GM12878 (cell line): ENCODE measurements at regions not wholly inside any gene's neighbourhood (a gene's known extent, or its start where the extent isn't known, plus 50 kb on each side); places are given as distances from the start of the nearest gene placed in this dataset.

Experiments
- ATAC-seq: fragments of 200-7000 bp; cut with Tn5 transposase; 3 replicates; pipeline ENCODE4 v1.9.1; 2020; ENCODE audit warnings: mild to moderate bottlenecking, moderate library complexity
- BruUV-seq: library from RNA; stranded (reverse); fragments of 400-500 nt; replicated peaks from 2 replicates; lab custom pipeline; 2021; lab: Mats Ljungman, UMichigan
- CTCF ChIA-PET: fragments of 300-600 bp; sonication (Branson Sonifier 250); formaldehyde crosslinking; extraction: SDS; loops from one replicate; lab custom pipeline; 2021; ENCODE audit warnings: inconsistent platforms; lab: Yijun Ruan, JAX
- POLR2A ChIA-PET: fragments of 350-600 bp; formaldehyde crosslinking; extraction: SDS; loops from one replicate; lab custom pipeline; 2021; ENCODE audit warnings: inconsistent platforms; lab: Charles Lee
- RAD21 ChIA-PET: fragments of 300-600 bp; sonication (Branson Sonifier 250); formaldehyde crosslinking; loops from one replicate; lab custom pipeline; 2023; ENCODE audit warnings: antibody characterized with exemption; ENCODE audit not compliant: unreplicated experiment; lab: Charles Lee
- SMC1A ChIA-PET: fragments of 300-600 bp; sonication (Branson Sonifier 250); formaldehyde crosslinking; loops from one replicate; lab custom pipeline; 2023; ENCODE audit not compliant: unreplicated experiment, uncharacterized antibody; lab: Charles Lee
- DNase-seq: peaks from one replicate; pipeline ENCODE4 v3.0.0-alpha.2; 2011; ENCODE audit warnings: low read depth, low spot score
- FAIRE-seq: peaks from 3 replicates; lab custom pipeline; 2011; peaks lifted over from hg19 to GRCh38; lab: Jason Lieb, UNC
- H2AFZ ChIP-seq: 2 replicates; pipeline ENCODE4 v1.6.0; 2011; ENCODE audit warnings: low read depth, low read length, control low read depth; ENCODE audit not compliant: control insufficient read depth
- H3K27ac ChIP-seq: 2 replicates; pipeline ENCODE4 v1.5.1; 2011; ENCODE audit warnings: control low read depth; ENCODE audit not compliant: control insufficient read depth, insufficient read depth
- H3K27me3 ChIP-seq, 2 experiments: replicated peaks in 1 of 2; 2 replicates each; pipeline versions ENCODE4 v1.6.0 to v1.6.1; 2011; ENCODE audit warnings: low read length in 1 of 2; ENCODE audit not compliant: control insufficient read depth in 2 of 2, insufficient read depth in 2 of 2
- H3K36me3 ChIP-seq, 2 experiments: 2 replicates each; pipeline ENCODE4 v1.5.1; 2011; ENCODE audit warnings: low read length in 1 of 2; ENCODE audit not compliant: control insufficient read depth in 2 of 2, insufficient read depth in 2 of 2
- H3K4me1 ChIP-seq: 2 replicates; pipeline ENCODE4 v1.6.1; 2011; ENCODE audit warnings: mild to moderate bottlenecking, low read length, moderate library complexity, mixed read lengths; ENCODE audit not compliant: control insufficient read depth, insufficient read depth
- H3K4me2 ChIP-seq: 2 replicates; pipeline ENCODE4 v1.6.0; 2011; ENCODE audit warnings: control low read depth; ENCODE audit not compliant: control insufficient read depth, insufficient read depth
- H3K4me3 ChIP-seq: fragments of 200-600 bp; sonication (generic); 2 replicates; pipeline ENCODE4 v1.5.1; 2016
- H3K79me2 ChIP-seq: 2 replicates; pipeline ENCODE4 v1.6.0; 2011; ENCODE audit warnings: low read length; ENCODE audit not compliant: control insufficient read depth, insufficient read depth
- H3K9ac ChIP-seq: 2 replicates; pipeline ENCODE4 v1.8.0; 2011; ENCODE audit warnings: low read length, control low read depth, mixed read lengths; ENCODE audit not compliant: control insufficient read depth, insufficient read depth
- H3K9me3 ChIP-seq: replicated peaks from 3 replicates; pipeline ENCODE4 v1.5.1; 2011; ENCODE audit warnings: mild to moderate bottlenecking, low read length; ENCODE audit not compliant: control insufficient read depth, insufficient read depth
- H4K20me1 ChIP-seq: 2 replicates; pipeline ENCODE4 v1.6.0; 2011; ENCODE audit not compliant: control insufficient read depth, insufficient read depth
- BHLHE40 ChIP-seq, 2 experiments: fragments of 450-650 bp in 1 of 2; IDR thresholded peaks; 2 replicates each; pipeline ENCODE4 v1.6.1; 2011 to 2017; ENCODE audit warnings: low read depth in 2 of 2, borderline replicate concordance in 1 of 2, improper control_type of control experiment in 1 of 2, low read length in 1 of 2, mild to moderate bottlenecking in 1 of 2
- BRCA1 ChIP-seq: IDR thresholded peaks from 2 replicates; pipeline ENCODE4 v1.6.1; 2011; ENCODE audit warnings: low read depth, low read length, improper control_type of control experiment
- CHD4 ChIP-seq: fragments of 200-600 bp; sonication (generic); IDR thresholded peaks from 2 replicates; pipeline ENCODE4 v1.6.1; 2016; ENCODE audit warnings: mild to moderate bottlenecking
- CUX1 ChIP-seq: IDR thresholded peaks from 2 replicates; pipeline ENCODE4 v1.6.1; 2012; ENCODE audit warnings: improper control_type of control experiment, low read depth, low read length; ENCODE audit not compliant: insufficient replicate concordance
- HCFC1 ChIP-seq: fragments of 150-350 bp; IDR thresholded peaks from 2 replicates; pipeline ENCODE4 v1.6.1; 2014; ENCODE audit warnings: low read length
- RAD51 ChIP-seq: fragments of 450-650 bp; IDR thresholded peaks from 2 replicates; pipeline ENCODE4 v1.6.1; 2016; ENCODE audit warnings: moderate library complexity, mild to moderate bottlenecking, inconsistent platforms
- SMC3 ChIP-seq: IDR thresholded peaks from 2 replicates; pipeline ENCODE4 v1.6.1; 2011; ENCODE audit warnings: low read length, improper control_type of control experiment, borderline replicate concordance
- SUZ12 ChIP-seq: fragments of 200-600 bp; sonication (generic); IDR thresholded peaks from one replicate; pipeline ENCODE4 v1.6.1; 2018; ENCODE audit warnings: antibody characterized with exemption, mild to moderate bottlenecking; ENCODE audit not compliant: unreplicated experiment
- TBL1XR1 ChIP-seq: IDR thresholded peaks from 2 replicates; pipeline ENCODE4 v1.6.1; 2012; ENCODE audit warnings: low read depth, low read length, improper control_type of control experiment
- in situ Hi-C: fragments of 300-500 bp; cut with MboI; formaldehyde crosslinking; loops from 9 replicates; pipeline ENCODE4 v1.14.3; 2018; ENCODE audit warnings: mixed read lengths
- intact Hi-C: fragments of 100-400 bp; cut with micrococcal nuclease; formaldehyde crosslinking; loops from one replicate; pipeline ENCODE4 v1.14.2; 2022; ENCODE audit not compliant: unreplicated experiment
- TF ChIP-seq, protein P1 (sequence below): IDR thresholded peaks from 2 replicates; pipeline ENCODE4 v1.6.1; 2012; ENCODE audit warnings: low read depth, low read length, improper control_type of control experiment
- TF ChIP-seq, protein P2 (sequence below): fragments of 450-650 bp; IDR thresholded peaks from 2 replicates; pipeline ENCODE4 v1.6.1; 2017; ENCODE audit warnings: low read depth, mild to moderate bottlenecking, moderate library complexity

DNA sequence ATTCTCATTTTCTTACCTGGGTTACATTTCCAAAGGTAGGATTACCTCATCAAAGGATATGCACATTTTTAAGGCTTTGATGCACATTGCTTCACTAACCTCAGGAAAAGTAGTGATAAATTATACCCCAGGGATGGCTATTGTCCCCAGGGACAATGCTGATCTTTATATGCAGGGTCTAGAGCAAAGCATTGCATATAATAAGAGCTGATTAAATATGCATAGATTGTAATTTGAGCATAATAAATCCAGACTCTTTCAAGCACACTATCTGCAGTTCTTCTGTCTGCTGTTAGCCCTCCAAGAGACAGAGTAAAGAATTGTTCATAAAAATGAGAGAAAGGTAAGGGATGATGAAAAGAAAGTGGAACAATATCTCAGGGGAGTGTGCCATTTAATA is 57.3 kb upstream of the SYT13 start:
- H3K27me3 ChIP-seq: peaks cover 0 to 6% of the 10 kb centered on the region in 2 experiments; a peak in 1 of 4 replicates
- CTCF ChIA-PET: interaction anchor here (1.5 kb wide), 1 partner anchor 10 kb away, joined by 6 read pairs; no protein-coding TSS in a partner anchor
- no peak overlapping the region for H3K27ac ChIP-seq
- no TSS peak for BruUV-seq
- POLR2A ChIA-PET: no interaction called here
- SMC1A ChIA-PET: interaction anchor here (1.5 kb wide), 1 partner anchor 311 kb away, joined by 5 read pairs; no protein-coding TSS in a partner anchor
- no peaks in the 10 kb centered on the region for H3K79me2 ChIP-seq
- H2AFZ ChIP-seq: no peak overlapping the region
- in situ Hi-C loops: loop anchor here (25.0 kb wide), 1 partner anchor 406 kb away; no protein-coding TSS in a partner anchor
- ATAC-seq (no peak), FAIRE-seq (no peak)
- H3K4me1 ChIP-seq: peaks cover 10% of the 10 kb centered on the region; the same call in 1 of the 2 replicates
- no peak overlapping the region for H3K9ac ChIP-seq
- TF ChIP-seq, protein P1, sequence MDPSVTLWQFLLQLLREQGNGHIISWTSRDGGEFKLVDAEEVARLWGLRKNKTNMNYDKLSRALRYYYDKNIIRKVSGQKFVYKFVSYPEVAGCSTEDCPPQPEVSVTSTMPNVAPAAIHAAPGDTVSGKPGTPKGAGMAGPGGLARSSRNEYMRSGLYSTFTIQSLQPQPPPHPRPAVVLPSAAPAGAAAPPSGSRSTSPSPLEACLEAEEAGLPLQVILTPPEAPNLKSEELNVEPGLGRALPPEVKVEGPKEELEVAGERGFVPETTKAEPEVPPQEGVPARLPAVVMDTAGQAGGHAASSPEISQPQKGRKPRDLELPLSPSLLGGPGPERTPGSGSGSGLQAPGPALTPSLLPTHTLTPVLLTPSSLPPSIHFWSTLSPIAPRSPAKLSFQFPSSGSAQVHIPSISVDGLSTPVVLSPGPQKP: no peak
- TF ChIP-seq HCFC1: no peak
- no peak for TF ChIP-seq TBL1XR1
- TF ChIP-seq SUZ12: no peak
- TF ChIP-seq BHLHE40 (IDR thresholded peaks at IDR 0.05; ENCODE audit: borderline replicate concordance in 1 of 2, low read depth in 2 of 2, low read length in 1 of 2): no peak
- TF ChIP-seq, protein P2, sequence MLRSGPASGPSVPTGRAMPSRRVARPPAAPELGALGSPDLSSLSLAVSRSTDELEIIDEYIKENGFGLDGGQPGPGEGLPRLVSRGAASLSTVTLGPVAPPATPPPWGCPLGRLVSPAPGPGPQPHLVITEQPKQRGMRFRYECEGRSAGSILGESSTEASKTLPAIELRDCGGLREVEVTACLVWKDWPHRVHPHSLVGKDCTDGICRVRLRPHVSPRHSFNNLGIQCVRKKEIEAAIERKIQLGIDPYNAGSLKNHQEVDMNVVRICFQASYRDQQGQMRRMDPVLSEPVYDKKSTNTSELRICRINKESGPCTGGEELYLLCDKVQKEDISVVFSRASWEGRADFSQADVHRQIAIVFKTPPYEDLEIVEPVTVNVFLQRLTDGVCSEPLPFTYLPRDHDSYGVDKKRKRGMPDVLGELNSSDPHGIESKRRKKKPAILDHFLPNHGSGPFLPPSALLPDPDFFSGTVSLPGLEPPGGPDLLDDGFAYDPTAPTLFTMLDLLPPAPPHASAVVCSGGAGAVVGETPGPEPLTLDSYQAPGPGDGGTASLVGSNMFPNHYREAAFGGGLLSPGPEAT: no peak
- TF ChIP-seq RAD51: no peak
- no peak for TF ChIP-seq SMC3
- TF ChIP-seq CHD4: no peak
- no peak for TF ChIP-seq BRCA1
- no peak for TF ChIP-seq CUX1
- TF ChIP-seq, all 136 proteins: peak for 0
- Histone ChIP-seq H3K36me3 (no peaks in the 10 kb centered on the region), H4K20me1 (no peaks in the 10 kb centered on the region), H3K4me3 (no peak overlapping the region), H3K4me2 (no peak overlapping the region), H3K9me3 (no peaks in the 10 kb centered on the region)
- RAD21 ChIA-PET: no interaction called here
- DNase-seq: no peak
- intact Hi-C loops: no loop called here
